HFF-Myc (cell line): ENCODE measurements at regions not wholly inside any gene's neighbourhood (a gene's known extent, or its start where the extent isn't known, plus 50 kb on each side); places are given as distances from the start of the nearest gene placed in this dataset.

Experiments used
- DNase-seq: peaks from one replicate; pipeline ENCODE4 v3.0.0-alpha.2; 2011; ENCODE audit warnings: low read depth; ENCODE audit errors: extremely low read depth
- H3K4me3 ChIP-seq: replicated peaks from 2 replicates; pipeline ENCODE4 v1.5.1; 2011; ENCODE audit warnings: low read depth, mild to moderate bottlenecking, control low read depth, low read length
- TF ChIP-seq, protein P1 (sequence below): IDR thresholded peaks from 2 replicates; pipeline ENCODE4 v1.5.1; 2012; ENCODE audit warnings: mild to moderate bottlenecking, low read depth, low read length, control low read depth; ENCODE audit errors: missing control alignments

DNA sequence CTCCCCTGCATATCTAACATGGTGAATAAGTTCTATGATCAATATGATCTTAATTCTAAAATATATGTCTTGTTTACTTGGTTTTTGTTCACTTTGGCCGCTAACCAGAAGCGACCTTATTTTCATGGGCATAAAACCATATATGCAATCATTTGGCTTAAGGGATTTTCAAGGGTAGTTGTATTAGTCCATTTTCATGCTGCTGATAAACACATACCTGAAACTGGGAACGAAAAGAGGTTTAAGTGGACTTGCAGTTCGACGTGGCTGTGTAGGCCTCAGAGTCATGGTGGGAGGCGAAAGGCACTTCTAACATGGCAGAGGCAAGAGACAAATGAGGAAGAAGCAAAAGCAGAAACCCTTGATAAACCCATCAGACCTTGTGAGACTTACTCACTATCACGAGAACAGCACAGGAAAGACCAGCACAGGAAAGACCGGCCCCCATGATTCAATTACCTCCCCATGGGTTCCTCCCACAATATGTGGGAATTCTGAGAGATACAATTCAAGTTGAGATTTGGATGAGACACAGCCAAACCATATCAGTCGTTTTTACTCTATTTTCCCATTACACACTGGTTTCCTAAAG is 114.3 kb upstream of the CPEB2 start:
- DNase-seq, result no peak
- no peak overlapping the region for H3K4me3 ChIP-seq
- TF ChIP-seq, protein P1, sequence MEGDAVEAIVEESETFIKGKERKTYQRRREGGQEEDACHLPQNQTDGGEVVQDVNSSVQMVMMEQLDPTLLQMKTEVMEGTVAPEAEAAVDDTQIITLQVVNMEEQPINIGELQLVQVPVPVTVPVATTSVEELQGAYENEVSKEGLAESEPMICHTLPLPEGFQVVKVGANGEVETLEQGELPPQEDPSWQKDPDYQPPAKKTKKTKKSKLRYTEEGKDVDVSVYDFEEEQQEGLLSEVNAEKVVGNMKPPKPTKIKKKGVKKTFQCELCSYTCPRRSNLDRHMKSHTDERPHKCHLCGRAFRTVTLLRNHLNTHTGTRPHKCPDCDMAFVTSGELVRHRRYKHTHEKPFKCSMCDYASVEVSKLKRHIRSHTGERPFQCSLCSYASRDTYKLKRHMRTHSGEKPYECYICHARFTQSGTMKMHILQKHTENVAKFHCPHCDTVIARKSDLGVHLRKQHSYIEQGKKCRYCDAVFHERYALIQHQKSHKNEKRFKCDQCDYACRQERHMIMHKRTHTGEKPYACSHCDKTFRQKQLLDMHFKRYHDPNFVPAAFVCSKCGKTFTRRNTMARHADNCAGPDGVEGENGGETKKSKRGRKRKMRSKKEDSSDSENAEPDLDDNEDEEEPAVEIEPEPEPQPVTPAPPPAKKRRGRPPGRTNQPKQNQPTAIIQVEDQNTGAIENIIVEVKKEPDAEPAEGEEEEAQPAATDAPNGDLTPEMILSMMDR, result no peak

DNA sequence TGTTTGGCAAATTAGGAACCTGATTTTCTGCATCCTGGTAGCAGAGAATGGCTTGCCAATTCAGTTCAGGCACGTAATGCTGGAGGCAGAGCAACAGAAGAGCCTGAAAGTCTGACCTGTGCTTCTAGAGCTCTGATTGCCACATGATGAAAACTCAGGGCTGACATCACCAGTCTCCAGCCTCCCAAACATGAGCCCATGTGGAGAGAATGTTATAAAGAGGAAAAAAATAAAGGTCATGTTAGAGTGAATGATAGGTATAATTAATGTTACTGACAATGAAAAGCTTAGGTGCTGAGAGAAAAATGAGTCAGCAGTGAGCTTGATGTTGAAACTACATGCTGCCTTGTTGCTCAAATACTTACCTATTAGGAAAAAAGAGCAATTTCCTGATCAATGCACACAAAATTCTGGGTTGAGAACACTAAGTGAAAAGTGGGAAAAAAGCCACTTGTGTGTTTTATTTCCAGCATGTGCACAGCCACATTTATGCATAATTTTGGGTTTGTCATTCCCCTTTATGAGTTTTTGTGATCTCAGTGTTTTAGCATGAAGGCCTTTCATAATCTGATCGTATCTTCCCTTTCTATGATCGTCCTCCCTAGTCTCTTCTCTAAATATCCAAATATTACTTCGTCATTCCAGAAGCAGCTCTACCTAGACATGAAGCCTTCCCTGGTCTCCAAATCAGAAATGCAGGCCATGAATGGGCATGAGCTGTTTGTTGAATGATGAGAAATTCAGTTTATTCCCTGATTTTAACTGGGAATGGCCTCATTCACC is 113.3 kb upstream of the CPEB2 start:
- no peak for DNase-seq
- no peak overlapping the region for H3K4me3 ChIP-seq
- TF ChIP-seq, protein P1, result no peak

DNA sequence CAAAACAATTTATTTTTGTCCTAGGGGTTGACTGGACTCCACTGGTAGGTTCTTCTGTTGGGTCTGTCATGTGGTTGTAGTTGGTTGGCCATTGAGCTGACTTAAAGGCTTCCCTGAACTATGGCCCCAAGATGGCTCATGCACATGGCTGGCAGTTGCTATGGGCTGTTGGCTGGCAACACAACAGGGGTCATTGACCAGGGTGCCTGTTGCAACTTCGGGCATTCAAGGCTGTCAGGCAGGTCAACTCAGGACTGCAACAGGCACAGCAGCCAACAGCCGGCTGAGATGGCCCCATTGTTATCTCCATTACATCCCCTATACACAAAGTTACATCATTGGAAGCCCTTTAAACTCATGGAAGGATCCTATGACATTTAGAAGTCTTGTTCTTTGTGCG is 109.7 kb upstream of the CPEB2 start:
- H3K4me3 ChIP-seq, result no peak overlapping the region
- no peak for DNase-seq
- TF ChIP-seq, protein P1, result no peak

DNA sequence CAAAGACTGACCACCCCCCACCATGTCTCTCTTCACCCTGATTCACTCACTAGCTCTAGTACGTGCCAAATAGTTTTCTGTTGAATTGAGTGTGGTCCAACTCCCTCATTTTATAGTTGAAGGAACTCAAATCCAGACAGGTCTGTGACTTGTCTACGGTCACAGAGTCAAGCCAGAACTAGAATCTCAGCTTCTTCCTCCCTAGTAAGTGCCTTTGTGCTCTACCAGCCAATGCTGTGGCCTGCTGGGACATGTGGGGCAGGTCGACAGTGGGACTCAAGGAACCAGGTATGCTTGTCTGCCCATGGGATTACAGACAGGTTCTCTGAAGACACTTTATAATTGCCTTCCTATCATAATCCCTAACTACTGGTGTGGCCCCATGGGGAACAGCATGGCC is 108.6 kb upstream of the CPEB2 start:
- DNase-seq, result no peak
- TF ChIP-seq, protein P1, result no peak
- H3K4me3 ChIP-seq, result no peak overlapping the region

DNA sequence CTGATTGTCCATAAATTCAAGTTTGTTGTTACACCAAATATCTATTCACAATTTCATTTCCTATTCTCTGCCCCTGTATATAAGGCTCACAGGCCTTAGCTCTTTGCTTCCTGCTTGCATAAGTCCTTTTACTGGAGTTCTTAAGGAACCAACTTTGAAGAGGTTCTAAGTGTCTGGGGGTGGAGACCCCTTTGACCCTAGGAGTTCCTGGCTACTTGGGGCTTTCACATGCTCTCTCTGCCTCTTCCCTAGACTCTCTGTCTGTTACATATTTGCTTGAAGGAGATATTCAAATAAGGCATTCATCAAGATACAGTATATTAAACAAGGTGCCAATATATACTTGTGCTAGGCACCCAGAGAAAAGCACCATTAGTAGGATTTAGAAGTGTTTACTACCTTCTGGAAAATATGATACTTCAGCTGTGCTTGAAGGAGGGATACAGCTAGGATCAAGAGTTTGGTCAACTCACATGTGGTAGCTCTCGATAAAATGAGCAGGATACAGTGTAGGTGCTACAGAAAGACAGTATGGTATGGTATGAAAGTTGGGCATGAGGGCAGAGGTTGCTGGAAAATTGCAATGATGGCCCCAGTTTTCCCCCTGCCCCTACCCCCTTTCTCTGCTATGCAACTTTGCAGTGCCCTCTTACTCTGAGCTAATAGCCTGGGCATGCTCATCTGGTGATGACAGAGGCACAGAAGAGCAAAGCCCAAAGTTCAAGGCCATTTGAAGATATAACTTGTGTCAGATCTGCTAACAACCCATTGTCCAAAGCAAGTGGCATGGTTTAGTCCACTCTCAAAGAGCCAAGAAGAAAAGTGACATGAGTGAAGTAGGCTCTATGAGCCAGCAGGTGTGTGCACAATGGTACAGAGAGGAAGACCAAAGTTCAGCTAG is 107.6 kb upstream of the CPEB2 start:
- DNase-seq, result no peak
- H3K4me3 ChIP-seq, result no peak overlapping the region
- TF ChIP-seq, protein P1, result no peak

DNA sequence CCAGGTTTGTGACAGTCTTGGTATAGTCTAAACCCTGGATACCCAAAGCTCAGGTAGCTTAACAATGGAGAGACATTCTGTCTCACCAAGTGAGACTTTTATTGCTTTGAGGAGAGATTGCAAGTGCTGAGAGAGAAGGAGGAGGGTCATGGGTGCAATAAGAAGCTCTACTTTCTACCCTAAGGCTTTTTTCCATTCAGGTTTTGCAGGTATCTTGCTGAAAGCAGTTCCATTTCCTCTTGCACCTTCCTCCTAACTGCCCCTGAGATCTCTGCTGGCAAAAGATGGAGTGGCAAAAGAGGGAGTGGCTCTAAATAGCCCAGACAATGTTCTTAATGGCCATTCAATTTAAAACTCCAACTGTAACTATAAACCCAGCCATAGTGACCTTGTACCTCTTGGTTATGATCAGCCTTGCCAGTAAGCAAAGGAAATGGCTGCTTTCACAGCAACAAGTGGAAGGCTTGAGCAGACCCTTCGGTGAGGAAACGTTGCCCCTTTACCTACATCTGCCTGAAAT is 105.6 kb upstream of the CPEB2 start:
- DNase-seq, result no peak
- TF ChIP-seq, protein P1, result no peak
- H3K4me3 ChIP-seq, result no peak overlapping the region
